Liver (tissue), 8 donors: ENCODE measurements at regions not wholly inside any gene's neighbourhood (a gene's known extent, or its start where the extent isn't known, plus 50 kb on each side); places are given as distances from the start of the nearest gene placed in this dataset.

Experiments used
- DNase-seq: peaks from one replicate; pipeline ENCODE4 v3.0.0-alpha.2; 2017; ENCODE audit warnings: low spot score
- H3K27ac ChIP-seq, 2 donors: one replicate each; pipeline ENCODE4 v1.7.0; 2013; ENCODE audit warnings: inconsistent platforms in 2 of 2, low read length in 2 of 2, control low read depth in 1 of 2, low read depth in 1 of 2, mild to moderate bottlenecking in 1 of 2
- H3K27me3 ChIP-seq, 4 donors: one replicate each; pipeline versions ENCODE4 v1.6.1 to v1.7.0; 2013; ENCODE audit warnings: low read length in 3 of 4, inconsistent platforms in 1 of 4, mild to moderate bottlenecking in 1 of 4, moderate library complexity in 1 of 4; ENCODE audit not compliant: control insufficient read depth in 4 of 4, insufficient read depth in 4 of 4
- H3K36me3 ChIP-seq, 4 donors: one replicate each; pipeline versions ENCODE4 v1.6.1 to v1.7.0; 2013; ENCODE audit warnings: low read length in 3 of 4, mild to moderate bottlenecking in 3 of 4, low read depth in 1 of 4, moderate library complexity in 1 of 4; ENCODE audit not compliant: control insufficient read depth in 4 of 4, insufficient read depth in 3 of 4
- H3K4me1 ChIP-seq, 4 donors: one replicate each; pipeline versions ENCODE4 v1.6.1 to v1.7.0; 2013; ENCODE audit warnings: low read length in 3 of 4, mild to moderate bottlenecking in 3 of 4, moderate library complexity in 1 of 4; ENCODE audit not compliant: control insufficient read depth in 4 of 4, insufficient read depth in 4 of 4
- H3K4me3 ChIP-seq, 3 donors: one replicate each; pipeline versions ENCODE4 v1.6.1 to v1.7.0; 2013; ENCODE audit warnings: low read length in 3 of 3, control low read depth in 1 of 3, low read depth in 1 of 3, mild to moderate bottlenecking in 1 of 3
- H3K9ac ChIP-seq, 2 donors: one replicate each; pipeline ENCODE4 v1.7.0; 2013; ENCODE audit warnings: low read length in 2 of 2, mild to moderate bottlenecking in 2 of 2, moderate library complexity in 2 of 2, control low read depth in 1 of 2, low read depth in 1 of 2
- H3K9me3 ChIP-seq, 4 donors: one replicate each; pipeline versions ENCODE4 v1.6.1 to v1.7.0; 2013; ENCODE audit warnings: low read length in 3 of 4; ENCODE audit not compliant: control insufficient read depth in 4 of 4
- ATF3 ChIP-seq: IDR thresholded peaks from 2 replicates; pipeline ENCODE4 v1.6.1; 2016; ENCODE audit warnings: antibody characterized with exemption
- CTCF ChIP-seq: fragments of 150-350 bp; IDR thresholded peaks from 2 replicates; pipeline ENCODE4 v1.5.1; 2017; ENCODE audit warnings: improper control_type of control experiment, low read depth, low read length; ENCODE audit not compliant: missing input control
- EGR1 ChIP-seq, 2 donors: IDR thresholded peaks; 2 replicates each; pipeline ENCODE4 v1.6.1; 2016 to 2018; ENCODE audit warnings: antibody characterized with exemption in 2 of 2, low read depth in 2 of 2
- FOXA2 ChIP-seq: IDR thresholded peaks from 2 replicates; pipeline ENCODE4 v1.6.1; 2016; ENCODE audit warnings: antibody characterized with exemption
- GABPA ChIP-seq, 2 donors: IDR thresholded peaks in 1 of 2; conservative IDR thresholded peaks in 1 of 2; 2 replicates each; pipeline ENCODE4 v1.6.1; 2016; ENCODE audit warnings: antibody characterized with exemption in 2 of 2, mild to moderate bottlenecking in 1 of 2, moderate library complexity in 1 of 2
- HNF4A ChIP-seq, 2 donors: conservative IDR thresholded peaks; 2 replicates each; pipeline ENCODE4 v1.6.1; 2016; ENCODE audit warnings: antibody characterized with exemption in 2 of 2, mild to moderate bottlenecking in 2 of 2
- HNF4G ChIP-seq: IDR thresholded peaks from 2 replicates; pipeline ENCODE4 v1.6.1; 2016; ENCODE audit warnings: antibody characterized with exemption
- JUND ChIP-seq, 2 donors: IDR thresholded peaks; 2 replicates each; pipeline ENCODE4 v1.6.1; 2016; ENCODE audit warnings: antibody characterized with exemption in 2 of 2
- NR2F2 ChIP-seq: IDR thresholded peaks from 2 replicates; pipeline ENCODE4 v1.6.1; 2016; ENCODE audit warnings: antibody characterized with exemption
- RAD21 ChIP-seq, 2 donors: IDR thresholded peaks; 2 replicates each; pipeline ENCODE4 v1.6.1; 2016; ENCODE audit warnings: antibody characterized with exemption in 2 of 2, mild to moderate bottlenecking in 2 of 2
- REST ChIP-seq: IDR thresholded peaks from 2 replicates; pipeline ENCODE4 v1.6.1; 2016; ENCODE audit warnings: antibody characterized with exemption, mild to moderate bottlenecking
- RXRA ChIP-seq, 2 donors: IDR thresholded peaks; 2 replicates each; pipeline ENCODE4 v1.6.1; 2017 to 2018; ENCODE audit warnings: antibody characterized with exemption in 2 of 2, mild to moderate bottlenecking in 1 of 2
- SP1 ChIP-seq: IDR thresholded peaks from 2 replicates; pipeline ENCODE4 v1.6.1; 2018; ENCODE audit warnings: antibody characterized with exemption, mild to moderate bottlenecking
- TAF1 ChIP-seq: conservative IDR thresholded peaks from 2 replicates; pipeline ENCODE4 v1.6.1; 2016; ENCODE audit warnings: antibody characterized with exemption, mild to moderate bottlenecking
- YY1 ChIP-seq: IDR thresholded peaks from 2 replicates; pipeline ENCODE4 v1.6.1; 2016; ENCODE audit warnings: antibody characterized with exemption, mild to moderate bottlenecking
- ZBTB33 ChIP-seq: IDR thresholded peaks from 2 replicates; pipeline ENCODE4 v1.6.1; 2016; ENCODE audit warnings: antibody characterized with exemption
- WGBS: extraction: QIAGEN DNeasy Blood & Tissue Kit; methylation state at CpG from one replicate; pipeline ENCODE4 v1.1.7; 2013; 5-methylcytosine and 5-hydroxymethylcytosine counted together
- donor health status: healthy.
- donor health status: healthy.
- donor health status: healthy.
- donor health status: healthy.
- donor health status: healthy.

- no peak for DNase-seq
- Histone ChIP-seq H3K36me3 (no peaks in the 10 kb centered on the region), H3K9me3 (no peaks in the 10 kb centered on the region), H3K27ac (no peak overlapping the region), H3K4me3 (no peak overlapping the region), H3K9ac (no peak overlapping the region), H3K27me3 (peaks cover 0 to 4% (median 0%) of the 10 kb centered on the region in 4 donors), H3K4me1 (no peaks in the 10 kb centered on the region)
- WGBS = 91% methylated on average over 3 of the region's 3 CpGs
- TF ChIP-seq SP1 = no peak
- TF ChIP-seq CTCF = no peak
- TF ChIP-seq EGR1 (IDR thresholded peaks at IDR 0.05; ENCODE audit: low read depth in 2 of 2) = no peak
Measured at GRCh38 chr16:51752438-51752995, 601.4 kb upstream of the SALL1 start.

GRCh38 chr16:51747329-51747728 lies 596.3 kb upstream of the SALL1 start:
- no peak overlapping the region for H3K9ac ChIP-seq
- TF ChIP-seq HNF4A (conservative IDR thresholded peaks at IDR 0.05) (no peak), HNF4G (no peak), RAD21 (IDR thresholded peaks at IDR 0.05) (no peak), YY1 (no peak), CTCF (no peak), ZBTB33 (no peak), FOXA2 (no peak), RXRA (IDR thresholded peaks at IDR 0.05) (no peak), SP1 (no peak), GABPA (IDR thresholded peaks at IDR 0.05 in 1 of 2, conservative IDR thresholded peaks at IDR 0.05 in 1 of 2) (no peak), REST (no peak), TAF1 (no peak), JUND (IDR thresholded peaks at IDR 0.05) (no peak), NR2F2 (no peak), ATF3 (no peak)
- H3K4me3 ChIP-seq = no peak overlapping the region
- H3K36me3 ChIP-seq = no peaks in the 10 kb centered on the region
- no peak for DNase-seq
- no peaks in the 10 kb centered on the region for H3K4me1 ChIP-seq
- 86% methylated on average over 4 of the region's 4 CpGs for whole genome bisulfite sequencing
- no peaks in the 10 kb centered on the region for H3K9me3 ChIP-seq
- peaks cover 0 to 4% (median 0%) of the 10 kb centered on the region in 4 donors for H3K27me3 ChIP-seq
- no peak overlapping the region for H3K27ac ChIP-seq
